ENCODE measurements at regions not wholly inside any gene's neighbourhood (a gene's known extent, or its start where the extent isn't known, plus 50 kb on each side); places are given as distances from the start of the nearest gene placed in this dataset.

DNA sequence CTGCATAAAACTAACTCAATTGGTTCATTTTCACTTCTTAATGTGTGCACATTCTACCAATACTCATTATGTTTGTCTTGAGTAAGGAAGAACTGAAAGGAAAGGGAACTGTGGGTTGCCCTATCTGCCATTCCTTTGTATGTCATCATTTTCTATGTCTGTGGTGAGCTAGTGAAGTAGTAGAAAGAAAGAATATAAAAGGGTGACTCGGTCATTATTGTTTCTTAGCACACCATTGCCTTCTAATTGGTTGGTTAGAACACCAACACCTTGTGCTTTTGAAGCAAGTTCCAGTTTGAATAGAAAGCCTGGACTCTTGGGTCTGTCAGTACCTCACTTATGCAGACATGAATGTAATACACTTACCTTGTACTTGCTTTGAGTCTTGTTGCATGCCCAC lies 64.3 kb upstream of the MDFIC start:
- no peak for FAIRE-seq
- Histone ChIP-seq H3K79me2 (ENCODE audit: control insufficient read depth, insufficient read depth, low read length) (no peaks in the 10 kb centered on the region), H3K4me1 (replicated peaks in 1 of 2; ENCODE audit: control insufficient read depth in 2 of 2, insufficient read depth in 2 of 2, low read length in 2 of 2) (no peaks in the 10 kb centered on the region), H3K4me2 (ENCODE audit: insufficient read depth, low read length) (no peak overlapping the region), H4K20me1 (replicated peaks; ENCODE audit: control insufficient read depth, insufficient read depth, low read length) (no peaks in the 10 kb centered on the region), H2AFZ (ENCODE audit: low read depth, low read length) (no peak overlapping the region), H3K27ac (ENCODE audit: extremely low read depth, low read depth, low read length) (no peak overlapping the region), H3K4me3 (no peak overlapping the region), H3K27me3 (ENCODE audit: control insufficient read depth in 2 of 2, insufficient read depth in 2 of 2, low read length in 2 of 2) (no peaks in the 10 kb centered on the region), H3K9ac (ENCODE audit: insufficient read depth in 1 of 2, low read depth in 2 of 2, low read length in 2 of 2) (no peak overlapping the region), H3K9me3 (replicated peaks; ENCODE audit: control insufficient read depth, insufficient read depth, low read depth, low read length) (no peaks in the 10 kb centered on the region), H3K9me1 (ENCODE audit: control insufficient read depth, insufficient read depth, low read length) (no peaks in the 10 kb centered on the region), H3K36me3 (ENCODE audit: control insufficient read depth, insufficient read depth, low read length) (no peaks in the 10 kb centered on the region)
- in situ Hi-C loops (cut with MboI) (no loop called here), intact Hi-C loops (cut with micrococcal nuclease) (no loop called here)
- ATAC-seq = no peak
- ChIA-PET CTCF (ENCODE audit: low intra/inter-chr PET ratio) (no interaction called here), POLR2A (interaction anchor here (0.5 kb wide), 1 partner anchor 88 kb away, joined by 3 read pairs; no protein-coding TSS in a partner anchor)
- no TSS peak for BruUV-seq (replicated peaks)
- no peak for DNase-seq (ENCODE audit: extremely low read depth in 1 of 4, low spot score in 3 of 4)
- WGBS (ENCODE audit: insufficient coverage, low coverage, missing lambda C conversion rate) = 0% methylated on average over 1 of the region's 1 CpG
- TF ChIP-seq EHMT2 (IDR thresholded peaks at IDR 0.05) (no peak), HDAC6 (IDR thresholded peaks at IDR 0.05; ENCODE audit: low read depth, low read length) (no peak), POLR3A (IDR thresholded peaks at IDR 0.05; ENCODE audit: borderline replicate concordance, extremely low read depth, insufficient read depth, insufficient read length) (no peak), RFX7 (CRISPR knock-in tag; IDR thresholded peaks at IDR 0.05) (no peak), ZNF511 (CRISPR knock-in tag; IDR thresholded peaks at IDR 0.05) (no peak)
- TF ChIP-seq, protein P1, sequence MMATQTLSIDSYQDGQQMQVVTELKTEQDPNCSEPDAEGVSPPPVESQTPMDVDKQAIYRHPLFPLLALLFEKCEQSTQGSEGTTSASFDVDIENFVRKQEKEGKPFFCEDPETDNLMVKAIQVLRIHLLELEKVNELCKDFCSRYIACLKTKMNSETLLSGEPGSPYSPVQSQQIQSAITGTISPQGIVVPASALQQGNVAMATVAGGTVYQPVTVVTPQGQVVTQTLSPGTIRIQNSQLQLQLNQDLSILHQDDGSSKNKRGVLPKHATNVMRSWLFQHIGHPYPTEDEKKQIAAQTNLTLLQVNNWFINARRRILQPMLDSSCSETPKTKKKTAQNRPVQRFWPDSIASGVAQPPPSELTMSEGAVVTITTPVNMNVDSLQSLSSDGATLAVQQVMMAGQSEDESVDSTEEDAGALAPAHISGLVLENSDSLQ (IDR thresholded peaks at IDR 0.05) = no peak
